IMR-90 (cell line): ENCODE measurements at regions not wholly inside any gene's neighbourhood (a gene's known extent, or its start where the extent isn't known, plus 50 kb on each side); places are given as distances from the start of the nearest gene placed in this dataset.

Source experiments
- BHLHE40 ChIP-seq: fragments of 150-350 bp; IDR thresholded peaks from 2 replicates; pipeline ENCODE4 v1.6.1; 2016; ENCODE audit warnings: mild to moderate bottlenecking, low read depth, low read length
- FOS ChIP-seq: fragments of 150-350 bp; IDR thresholded peaks from 2 replicates; pipeline ENCODE4 v1.6.1; 2016; ENCODE audit warnings: low read depth, low read length
- RAD21 ChIP-seq: IDR thresholded peaks from 2 replicates; pipeline ENCODE4 v1.6.1; 2012; ENCODE audit warnings: low read length, improper control_type of control experiment

GRCh38 chr6:138593124-138593877 lies 94.0 kb upstream of the NHSL1 start (continued):
- peak; percentile 30 for TF ChIP-seq RAD21
- TF ChIP-seq BHLHE40, result peak; percentile 29
- peak; percentile 78 for TF ChIP-seq FOS
